SK-N-SH (cell line): ENCODE measurements at regions not wholly inside any gene's neighbourhood (a gene's known extent, or its start where the extent isn't known, plus 50 kb on each side); places are given as distances from the start of the nearest gene placed in this dataset.

Experiments used
- EZH2phosphoT487 ChIP-seq: fragments of 200-600 bp; sonication (generic); IDR thresholded peaks from 2 replicates; pipeline ENCODE4 v1.6.1; 2017; ENCODE audit warnings: low read depth, mixed run types, mild to moderate bottlenecking, antibody characterized with exemption, moderate library complexity, borderline replicate concordance
- FOXM1 ChIP-seq: IDR thresholded peaks from 2 replicates; pipeline ENCODE4 v1.4.0; 2012; ENCODE audit warnings: low read depth, mild to moderate bottlenecking
- MXI1 ChIP-seq: IDR thresholded peaks from 2 replicates; pipeline ENCODE4 v1.6.1; 2012; ENCODE audit warnings: mild to moderate bottlenecking, low read depth, low read length, improper control_type of control experiment
- NFIC ChIP-seq: IDR thresholded peaks from 2 replicates; pipeline ENCODE4 v1.4.0; 2012; ENCODE audit warnings: borderline replicate concordance
- RFX5 ChIP-seq: IDR thresholded peaks from 2 replicates; pipeline ENCODE4 v1.6.1; 2012; ENCODE audit warnings: mild to moderate bottlenecking, improper control_type of control experiment, low read length
- TEAD4 ChIP-seq: IDR thresholded peaks from 2 replicates; pipeline ENCODE4 v1.4.0; 2012; ENCODE audit warnings: mild to moderate bottlenecking, borderline replicate concordance; ENCODE audit not compliant: insufficient read depth
- TF ChIP-seq, protein P1 (sequence below): fragments of 150-350 bp; IDR thresholded peaks from 2 replicates; pipeline ENCODE4 v1.6.1; 2016; ENCODE audit warnings: mild to moderate bottlenecking, low read depth, low read length
- TF ChIP-seq, protein P2 (sequence below): fragments of 200-600 bp; sonication (generic); IDR thresholded peaks from 2 replicates; pipeline ENCODE4 v1.6.1; 2017; ENCODE audit warnings: antibody characterized with exemption, mild to moderate bottlenecking, moderate library complexity
- TF ChIP-seq, protein P3 (sequence below): IDR thresholded peaks from 2 replicates; pipeline ENCODE4 v1.6.1; 2012; ENCODE audit warnings: mild to moderate bottlenecking, low read depth, low read length, moderate library complexity

GRCh38 chr22:48751539-48752437 is 1075.9 kb downstream of the BRD1 start:
- TF ChIP-seq, protein P1, sequence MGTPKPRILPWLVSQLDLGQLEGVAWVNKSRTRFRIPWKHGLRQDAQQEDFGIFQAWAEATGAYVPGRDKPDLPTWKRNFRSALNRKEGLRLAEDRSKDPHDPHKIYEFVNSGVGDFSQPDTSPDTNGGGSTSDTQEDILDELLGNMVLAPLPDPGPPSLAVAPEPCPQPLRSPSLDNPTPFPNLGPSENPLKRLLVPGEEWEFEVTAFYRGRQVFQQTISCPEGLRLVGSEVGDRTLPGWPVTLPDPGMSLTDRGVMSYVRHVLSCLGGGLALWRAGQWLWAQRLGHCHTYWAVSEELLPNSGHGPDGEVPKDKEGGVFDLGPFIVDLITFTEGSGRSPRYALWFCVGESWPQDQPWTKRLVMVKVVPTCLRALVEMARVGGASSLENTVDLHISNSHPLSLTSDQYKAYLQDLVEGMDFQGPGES, result no peak
- TF ChIP-seq NFIC (no peak), EZH2phosphoT487 (no peak), MXI1 (no peak), TEAD4 (no peak), FOXM1 (no peak), RFX5 (no peak)
- TF ChIP-seq, protein P2, sequence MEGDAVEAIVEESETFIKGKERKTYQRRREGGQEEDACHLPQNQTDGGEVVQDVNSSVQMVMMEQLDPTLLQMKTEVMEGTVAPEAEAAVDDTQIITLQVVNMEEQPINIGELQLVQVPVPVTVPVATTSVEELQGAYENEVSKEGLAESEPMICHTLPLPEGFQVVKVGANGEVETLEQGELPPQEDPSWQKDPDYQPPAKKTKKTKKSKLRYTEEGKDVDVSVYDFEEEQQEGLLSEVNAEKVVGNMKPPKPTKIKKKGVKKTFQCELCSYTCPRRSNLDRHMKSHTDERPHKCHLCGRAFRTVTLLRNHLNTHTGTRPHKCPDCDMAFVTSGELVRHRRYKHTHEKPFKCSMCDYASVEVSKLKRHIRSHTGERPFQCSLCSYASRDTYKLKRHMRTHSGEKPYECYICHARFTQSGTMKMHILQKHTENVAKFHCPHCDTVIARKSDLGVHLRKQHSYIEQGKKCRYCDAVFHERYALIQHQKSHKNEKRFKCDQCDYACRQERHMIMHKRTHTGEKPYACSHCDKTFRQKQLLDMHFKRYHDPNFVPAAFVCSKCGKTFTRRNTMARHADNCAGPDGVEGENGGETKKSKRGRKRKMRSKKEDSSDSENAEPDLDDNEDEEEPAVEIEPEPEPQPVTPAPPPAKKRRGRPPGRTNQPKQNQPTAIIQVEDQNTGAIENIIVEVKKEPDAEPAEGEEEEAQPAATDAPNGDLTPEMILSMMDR, result no peak
- TF ChIP-seq, protein P3, sequence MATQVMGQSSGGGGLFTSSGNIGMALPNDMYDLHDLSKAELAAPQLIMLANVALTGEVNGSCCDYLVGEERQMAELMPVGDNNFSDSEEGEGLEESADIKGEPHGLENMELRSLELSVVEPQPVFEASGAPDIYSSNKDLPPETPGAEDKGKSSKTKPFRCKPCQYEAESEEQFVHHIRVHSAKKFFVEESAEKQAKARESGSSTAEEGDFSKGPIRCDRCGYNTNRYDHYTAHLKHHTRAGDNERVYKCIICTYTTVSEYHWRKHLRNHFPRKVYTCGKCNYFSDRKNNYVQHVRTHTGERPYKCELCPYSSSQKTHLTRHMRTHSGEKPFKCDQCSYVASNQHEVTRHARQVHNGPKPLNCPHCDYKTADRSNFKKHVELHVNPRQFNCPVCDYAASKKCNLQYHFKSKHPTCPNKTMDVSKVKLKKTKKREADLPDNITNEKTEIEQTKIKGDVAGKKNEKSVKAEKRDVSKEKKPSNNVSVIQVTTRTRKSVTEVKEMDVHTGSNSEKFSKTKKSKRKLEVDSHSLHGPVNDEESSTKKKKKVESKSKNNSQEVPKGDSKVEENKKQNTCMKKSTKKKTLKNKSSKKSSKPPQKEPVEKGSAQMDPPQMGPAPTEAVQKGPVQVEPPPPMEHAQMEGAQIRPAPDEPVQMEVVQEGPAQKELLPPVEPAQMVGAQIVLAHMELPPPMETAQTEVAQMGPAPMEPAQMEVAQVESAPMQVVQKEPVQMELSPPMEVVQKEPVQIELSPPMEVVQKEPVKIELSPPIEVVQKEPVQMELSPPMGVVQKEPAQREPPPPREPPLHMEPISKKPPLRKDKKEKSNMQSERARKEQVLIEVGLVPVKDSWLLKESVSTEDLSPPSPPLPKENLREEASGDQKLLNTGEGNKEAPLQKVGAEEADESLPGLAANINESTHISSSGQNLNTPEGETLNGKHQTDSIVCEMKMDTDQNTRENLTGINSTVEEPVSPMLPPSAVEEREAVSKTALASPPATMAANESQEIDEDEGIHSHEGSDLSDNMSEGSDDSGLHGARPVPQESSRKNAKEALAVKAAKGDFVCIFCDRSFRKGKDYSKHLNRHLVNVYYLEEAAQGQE, result no peak
